HG03571 (cell line): ENCODE measurements at regions not wholly inside any gene's neighbourhood (a gene's known extent, or its start where the extent isn't known, plus 50 kb on each side); places are given as distances from the start of the nearest gene placed in this dataset.

Experiments
- ATAC-seq: cut with Tn5 transposase; IDR thresholded peaks from one replicate; pipeline ENCODE4 v1.9.1; 2021; ENCODE audit not compliant: unreplicated experiment

DNA sequence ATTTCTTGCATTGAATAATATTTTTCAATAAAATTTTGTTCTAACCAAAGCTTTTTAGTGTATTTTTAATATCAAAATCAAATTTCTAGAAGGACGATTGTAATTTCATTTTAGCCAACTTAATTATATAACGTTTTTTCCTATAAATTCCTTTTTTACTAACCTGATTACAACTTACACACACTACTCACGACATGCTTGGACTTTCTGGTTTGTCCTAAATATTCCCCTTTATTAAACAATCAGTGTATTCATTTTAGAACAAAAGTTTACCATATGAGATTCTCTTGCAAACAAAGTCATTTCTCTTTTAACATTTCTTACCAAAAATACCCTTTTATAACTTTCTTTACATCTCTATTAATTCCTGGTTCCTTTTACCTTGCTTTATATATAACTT lies 173.7 kb downstream of the PWWP3B start:
- ATAC-seq: no peak

DNA sequence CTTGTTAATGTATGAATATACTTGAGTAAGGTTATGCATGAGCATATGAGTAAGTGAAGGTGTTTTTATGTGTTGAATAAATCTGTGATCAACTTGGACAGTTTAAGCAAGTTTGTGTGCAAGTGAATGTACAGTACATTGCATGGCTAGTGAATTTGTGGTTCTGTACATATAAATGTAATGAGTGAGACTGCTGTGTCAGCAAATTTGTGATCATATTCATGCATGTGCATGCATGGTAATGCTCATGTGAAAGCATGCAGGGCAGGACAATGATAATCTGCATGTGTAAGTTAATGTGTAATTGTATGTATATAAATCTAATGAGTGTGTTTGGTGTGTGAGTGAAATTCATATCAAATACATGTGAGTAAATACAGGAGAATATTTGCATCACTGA lies 188.5 kb downstream of the PWWP3B start:
- ATAC-seq: no peak

DNA sequence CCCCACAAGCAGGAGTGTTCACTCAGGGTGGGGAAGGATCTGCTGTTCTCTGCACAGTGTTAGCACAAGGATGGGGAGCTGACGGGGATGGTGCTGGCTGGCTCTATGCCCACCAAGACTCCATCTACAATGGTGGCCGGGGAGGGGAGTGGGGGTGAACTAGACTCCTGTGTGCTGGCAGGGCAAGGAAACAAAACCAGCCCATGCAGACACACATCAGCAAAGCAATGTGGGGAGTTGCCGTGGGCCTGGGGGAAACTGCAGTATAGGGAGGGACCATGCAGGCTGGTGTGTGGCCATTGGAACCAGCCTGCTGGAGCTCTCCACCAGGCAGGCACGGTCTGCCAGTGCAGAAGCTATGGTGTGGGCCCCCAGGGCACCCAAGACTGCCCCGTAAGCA lies 195.1 kb downstream of the PWWP3B start:
- no peak for ATAC-seq

DNA sequence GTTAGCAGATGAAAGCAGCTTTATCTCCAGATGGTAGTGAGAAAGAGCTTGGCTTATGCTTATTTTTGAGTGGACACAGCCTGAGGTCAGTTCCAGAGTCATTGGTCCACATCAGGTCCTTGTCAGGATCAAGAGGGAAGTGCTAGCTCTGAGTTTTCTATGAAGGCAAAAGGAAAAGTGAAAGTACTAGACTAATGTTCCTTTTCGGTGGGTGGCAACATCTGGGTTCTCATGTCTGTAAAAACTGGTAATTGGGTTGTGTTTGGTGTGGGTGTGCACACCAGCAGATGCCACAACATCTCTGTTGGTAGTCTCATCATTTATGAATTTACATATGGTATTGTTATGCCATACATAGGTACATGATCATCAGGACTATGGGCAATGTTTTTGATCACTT lies 210.5 kb downstream of the PWWP3B start:
- no peak for ATAC-seq

GRCh38 chrX:106391284-106391911 lies 220.4 kb upstream of the RADX start:
- no peak for ATAC-seq

DNA sequence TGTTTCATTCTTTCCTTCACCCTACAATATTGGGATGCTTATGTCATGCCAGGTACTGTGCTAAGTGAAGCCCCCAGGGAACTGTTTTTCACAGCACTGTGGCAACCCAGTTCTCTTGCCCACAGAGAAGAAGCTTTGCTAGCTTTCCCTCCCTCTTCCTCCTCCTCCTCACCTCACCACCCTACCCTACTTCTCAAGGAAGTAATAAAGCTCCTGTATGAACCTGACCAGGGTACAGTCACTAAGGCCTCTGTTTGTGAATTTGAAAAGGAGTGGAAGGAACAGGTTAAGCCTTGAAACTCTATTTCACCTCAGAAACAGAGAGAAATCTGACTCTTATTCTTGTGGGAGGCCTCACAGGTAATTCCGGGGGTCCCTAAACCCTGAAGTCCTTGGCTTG lies 219.4 kb upstream of the RADX start:
- no peak for ATAC-seq

DNA sequence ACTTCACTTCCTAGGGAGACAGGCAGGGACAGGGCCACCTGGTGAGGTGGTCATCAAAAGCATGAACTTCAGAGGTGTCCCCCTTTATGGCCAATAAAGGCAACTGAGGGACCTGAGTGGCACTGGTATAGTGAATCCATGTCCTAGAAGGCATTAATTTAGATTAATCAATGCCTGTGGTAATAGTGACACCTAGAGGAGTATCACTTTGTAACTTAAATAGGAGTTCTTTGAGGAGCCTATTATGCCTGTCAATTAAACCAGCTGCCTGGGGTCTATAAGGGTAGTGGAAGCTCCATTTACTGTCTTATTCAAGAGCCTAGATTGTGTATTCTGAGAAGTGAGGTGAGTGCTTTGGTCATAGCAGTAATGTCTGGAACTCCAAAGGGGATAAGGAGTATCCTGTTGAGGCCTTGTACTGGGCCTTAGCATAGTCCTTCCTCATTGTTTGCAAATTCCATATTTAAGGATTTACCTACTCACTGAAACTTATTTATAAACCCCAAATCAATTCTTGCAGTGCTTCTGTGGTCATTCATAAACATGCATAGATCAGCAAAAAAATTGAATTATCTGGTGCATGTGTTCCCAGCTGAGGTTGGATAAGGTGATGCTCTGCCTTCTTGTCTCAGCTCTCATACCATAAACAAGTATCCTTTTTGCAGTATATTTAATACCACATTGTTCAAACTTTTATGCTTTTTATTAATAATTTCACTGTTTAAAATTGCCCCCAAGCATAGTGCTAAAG lies 213.8 kb upstream of the RADX start:
- no peak for ATAC-seq

DNA sequence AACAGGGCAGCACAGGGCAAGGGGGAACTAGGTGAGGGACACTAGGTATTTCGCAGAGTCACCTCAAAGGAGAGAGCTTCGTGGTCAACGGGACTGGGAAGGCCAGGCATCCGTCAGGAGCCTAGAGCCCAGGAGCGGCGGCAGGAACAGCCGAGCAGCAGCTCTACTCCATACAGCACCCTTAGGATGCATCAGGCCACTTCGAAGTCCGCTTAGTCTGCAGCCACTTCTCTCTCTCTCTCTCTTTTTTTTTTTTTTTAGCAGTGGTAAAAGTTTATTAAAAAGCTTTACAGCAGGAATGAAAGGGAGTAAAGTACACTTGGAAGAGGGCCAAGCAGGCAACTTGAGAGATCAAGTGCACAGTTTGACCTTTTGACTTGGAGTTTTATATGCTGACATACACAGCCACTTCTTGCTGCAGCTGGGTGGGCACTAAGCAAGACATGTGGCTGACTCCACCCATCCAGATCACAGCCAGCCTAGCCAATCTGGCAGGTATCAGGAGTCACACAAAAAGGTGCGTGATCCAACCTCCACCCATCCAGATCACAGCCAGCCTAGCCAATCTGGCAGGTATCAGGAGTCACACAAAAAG lies 209.7 kb upstream of the RADX start:
- ATAC-seq: no peak

- ATAC-seq: no peak
These were observed 207.3 kb upstream of the RADX start for GRCh38 chrX:106404512-106404911.

- ATAC-seq: no peak
These were observed 196.4 kb upstream of the RADX start for GRCh38 chrX:106415276-106415895.

DNA sequence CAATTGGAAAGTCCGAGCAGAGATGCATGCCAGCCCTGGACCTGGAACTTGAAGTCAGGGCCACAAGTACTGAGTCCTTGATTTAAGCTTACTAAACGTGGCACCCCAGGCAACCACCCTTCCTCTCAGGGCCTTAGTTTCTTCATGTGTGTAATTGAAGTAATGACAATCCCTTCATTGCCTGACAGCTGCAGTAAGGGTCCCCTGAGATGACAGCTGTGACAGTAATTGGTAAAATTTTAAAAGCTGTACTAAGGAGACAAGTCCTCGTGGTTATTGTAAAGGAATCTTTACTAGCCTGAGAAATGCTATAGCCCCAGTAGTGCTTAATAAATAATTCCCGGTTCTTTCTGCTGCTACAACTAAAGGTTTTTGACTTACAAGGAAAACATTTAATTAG lies 175.1 kb upstream of the RADX start:
- ATAC-seq: no peak

DNA sequence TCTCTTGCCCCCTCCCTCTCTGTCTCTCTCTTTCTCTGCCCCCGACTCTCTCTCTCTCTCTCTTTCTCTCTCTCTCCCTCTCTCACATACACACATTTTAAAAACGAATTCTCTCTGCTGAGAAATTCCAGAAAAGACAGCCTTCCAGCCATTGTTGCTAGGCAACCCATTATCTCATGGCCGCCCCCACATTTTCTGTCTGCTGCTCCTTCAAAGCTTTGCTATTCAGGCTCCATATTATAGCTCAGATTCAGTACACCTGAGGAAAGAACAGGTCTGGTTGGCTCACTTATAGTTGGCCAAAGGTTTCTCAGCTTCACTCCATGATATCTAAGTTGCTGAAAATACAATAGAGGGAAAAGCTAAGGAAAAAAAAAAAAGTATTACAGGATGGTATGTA lies 174.4 kb upstream of the RADX start:
- no peak for ATAC-seq

- ATAC-seq: no peak
These were observed 161.4 kb upstream of the RADX start for GRCh38 chrX:106450405-106450804.

- no peak for ATAC-seq
These were observed 159.8 kb upstream of the RADX start for GRCh38 chrX:106451933-106452332.

GRCh38 chrX:106454991-106455390 lies 156.8 kb upstream of the RADX start:
- no peak for ATAC-seq

GRCh38 chrX:106457802-106458201 lies 154.0 kb upstream of the RADX start:
- ATAC-seq: no peak

GRCh38 chrX:106467422-106467821 lies 144.4 kb upstream of the RADX start:
- no peak for ATAC-seq

DNA sequence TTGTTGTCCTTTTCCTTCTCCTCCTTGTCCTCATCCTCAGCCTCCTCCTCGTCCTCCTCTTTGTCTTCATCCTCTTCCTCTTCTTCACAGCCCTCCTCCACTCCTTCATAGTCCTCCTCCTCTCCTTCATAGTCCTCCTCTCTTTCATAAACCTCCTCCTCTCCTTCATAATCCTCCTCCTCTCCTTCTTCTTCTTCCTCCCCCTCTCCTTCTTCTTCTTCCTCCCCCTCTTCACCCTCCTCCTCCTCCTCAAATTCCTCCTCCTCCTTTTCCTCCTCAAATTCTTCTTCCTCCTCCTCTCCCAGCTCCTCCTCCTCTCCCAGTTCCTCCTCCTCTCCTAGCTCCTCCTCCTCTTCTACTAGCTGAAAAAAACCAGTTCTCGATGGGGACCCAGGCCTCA lies 143.8 kb upstream of the RADX start:
- no peak for ATAC-seq

- no peak for ATAC-seq
These were observed 143.3 kb upstream of the RADX start for GRCh38 chrX:106468433-106468832.

DNA sequence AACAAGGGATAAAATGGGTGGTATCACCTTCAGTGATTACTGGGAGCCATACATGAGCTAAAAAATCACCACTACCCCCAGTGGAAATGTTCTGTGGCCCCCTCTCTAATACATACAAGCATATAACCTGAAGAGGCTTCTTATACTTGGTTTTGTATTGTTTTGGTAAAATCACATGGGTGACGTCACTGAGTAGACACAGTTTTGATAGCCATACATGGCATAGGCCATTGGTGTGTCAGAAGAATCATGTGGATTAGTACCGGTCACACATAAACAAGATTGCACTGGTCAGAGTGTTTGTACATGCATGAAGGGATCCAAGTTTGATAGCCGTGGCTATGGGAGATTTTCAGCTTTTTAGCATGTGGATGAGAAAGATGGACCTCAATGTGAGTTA lies 131.9 kb upstream of the RADX start:
- no peak for ATAC-seq

- no peak for ATAC-seq
These were observed 130.4 kb upstream of the RADX start for GRCh38 chrX:106481341-106481740.

GRCh38 chrX:106484233-106484632 lies 127.5 kb upstream of the RADX start:
- peak; percentile 98 for ATAC-seq
